DOHH2 (cell line): ENCODE measurements at regions not wholly inside any gene's neighbourhood (a gene's known extent, or its start where the extent isn't known, plus 50 kb on each side); places are given as distances from the start of the nearest gene placed in this dataset.

ENCODE experiments used
- CTCF ChIP-seq: fragments of 200-600 bp; sonication (generic); IDR thresholded peaks from one replicate; pipeline ENCODE4 v1.5.1; 2014; ENCODE audit warnings: antibody characterized with exemption, mild to moderate bottlenecking, low read depth, low read length; ENCODE audit not compliant: poor library complexity, severe bottlenecking
- EZH2phosphoT487 ChIP-seq: fragments of 200-600 bp; sonication (generic); IDR thresholded peaks from 2 replicates; pipeline ENCODE4 v1.6.1; 2017; ENCODE audit warnings: borderline replicate concordance, mild to moderate bottlenecking, antibody characterized with exemption, low read length, moderate library complexity, mixed read lengths

DNA sequence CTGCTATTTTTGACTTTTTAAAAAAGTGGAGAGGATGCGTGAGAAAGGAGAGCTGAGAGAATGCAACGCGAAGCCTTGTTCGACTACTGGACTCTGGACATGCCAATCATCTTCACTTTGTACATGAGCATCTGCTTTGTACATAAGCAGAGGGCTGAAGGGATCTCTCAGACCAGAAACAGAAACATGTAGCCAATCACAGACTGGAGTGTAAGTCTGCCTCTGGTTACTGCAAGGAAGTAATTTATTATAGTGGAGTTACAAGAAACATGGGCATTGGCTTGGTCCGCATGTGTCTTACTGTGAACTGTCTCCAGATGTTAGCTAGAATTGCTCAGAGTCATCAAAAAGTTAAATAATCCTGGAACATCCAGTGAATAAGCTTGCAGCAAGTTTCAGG is 190.0 kb upstream of the GRAMD2B start:
- TF ChIP-seq CTCF (no peak), EZH2phosphoT487 (no peak)
